ENCODE measurements at regions not wholly inside any gene's neighbourhood (a gene's known extent, or its start where the extent isn't known, plus 50 kb on each side); places are given as distances from the start of the nearest gene placed in this dataset.

DNA sequence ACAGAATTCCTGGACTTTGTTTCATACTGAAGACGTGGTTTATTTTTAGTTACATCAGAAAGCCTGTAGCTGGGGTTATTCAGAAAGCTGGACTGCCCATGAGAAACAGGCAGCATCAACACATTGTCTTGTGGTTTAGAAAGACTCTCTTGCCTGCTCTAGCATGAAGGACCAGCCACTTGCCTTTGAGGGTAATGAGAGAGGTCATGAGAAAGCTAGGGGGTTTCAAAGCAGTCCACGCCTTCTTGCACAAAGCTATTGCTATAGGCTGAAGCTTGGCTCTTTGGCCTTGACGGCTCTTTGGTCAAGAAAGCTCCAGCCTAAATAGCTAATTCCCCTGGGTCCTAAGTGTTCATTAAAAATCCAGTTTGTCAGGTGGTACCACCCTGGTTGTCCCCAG is 208.1 kb downstream of the PRDM2 start:
- Mint-ChIP-seq H3K27me3 (ENCODE audit: low read depth in 2 of 2) (peaks cover 3 to 17% of the 10 kb centered on the region in 2 donors), H3K4me1 (no peaks in the 10 kb centered on the region), H3K27ac (no peak overlapping the region), H3K4me3 (no peak overlapping the region), H3K36me3 (no peaks in the 10 kb centered on the region), H3K9me3 (no peaks in the 10 kb centered on the region)
- Histone ChIP-seq H3K4me1 (ENCODE audit: control insufficient read depth, insufficient read depth, low read length) (no peaks in the 10 kb centered on the region), H3K27me3 (ENCODE audit: control insufficient read depth, insufficient read depth, low read length) (no peaks in the 10 kb centered on the region), H3K9me3 (ENCODE audit: control insufficient read depth, insufficient read depth, low read length) (no peaks in the 10 kb centered on the region), H3K27ac (ENCODE audit: low read length) (no peak overlapping the region), H3K36me3 (ENCODE audit: control insufficient read depth, insufficient read depth, low read length) (no peaks in the 10 kb centered on the region), H3K4me3 (ENCODE audit: low read length) (no peak overlapping the region)
- 63% methylated on average over 3 of the region's 3 CpGs for WGBS (ENCODE audit: insufficient coverage)
- intact Hi-C loops (cut with micrococcal nuclease), result no loop called here
- no peak for ATAC-seq
- TF ChIP-seq, protein P1, sequence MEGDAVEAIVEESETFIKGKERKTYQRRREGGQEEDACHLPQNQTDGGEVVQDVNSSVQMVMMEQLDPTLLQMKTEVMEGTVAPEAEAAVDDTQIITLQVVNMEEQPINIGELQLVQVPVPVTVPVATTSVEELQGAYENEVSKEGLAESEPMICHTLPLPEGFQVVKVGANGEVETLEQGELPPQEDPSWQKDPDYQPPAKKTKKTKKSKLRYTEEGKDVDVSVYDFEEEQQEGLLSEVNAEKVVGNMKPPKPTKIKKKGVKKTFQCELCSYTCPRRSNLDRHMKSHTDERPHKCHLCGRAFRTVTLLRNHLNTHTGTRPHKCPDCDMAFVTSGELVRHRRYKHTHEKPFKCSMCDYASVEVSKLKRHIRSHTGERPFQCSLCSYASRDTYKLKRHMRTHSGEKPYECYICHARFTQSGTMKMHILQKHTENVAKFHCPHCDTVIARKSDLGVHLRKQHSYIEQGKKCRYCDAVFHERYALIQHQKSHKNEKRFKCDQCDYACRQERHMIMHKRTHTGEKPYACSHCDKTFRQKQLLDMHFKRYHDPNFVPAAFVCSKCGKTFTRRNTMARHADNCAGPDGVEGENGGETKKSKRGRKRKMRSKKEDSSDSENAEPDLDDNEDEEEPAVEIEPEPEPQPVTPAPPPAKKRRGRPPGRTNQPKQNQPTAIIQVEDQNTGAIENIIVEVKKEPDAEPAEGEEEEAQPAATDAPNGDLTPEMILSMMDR (IDR thresholded peaks at IDR 0.05), result no peak
- DNase-seq, result no peak

DNA sequence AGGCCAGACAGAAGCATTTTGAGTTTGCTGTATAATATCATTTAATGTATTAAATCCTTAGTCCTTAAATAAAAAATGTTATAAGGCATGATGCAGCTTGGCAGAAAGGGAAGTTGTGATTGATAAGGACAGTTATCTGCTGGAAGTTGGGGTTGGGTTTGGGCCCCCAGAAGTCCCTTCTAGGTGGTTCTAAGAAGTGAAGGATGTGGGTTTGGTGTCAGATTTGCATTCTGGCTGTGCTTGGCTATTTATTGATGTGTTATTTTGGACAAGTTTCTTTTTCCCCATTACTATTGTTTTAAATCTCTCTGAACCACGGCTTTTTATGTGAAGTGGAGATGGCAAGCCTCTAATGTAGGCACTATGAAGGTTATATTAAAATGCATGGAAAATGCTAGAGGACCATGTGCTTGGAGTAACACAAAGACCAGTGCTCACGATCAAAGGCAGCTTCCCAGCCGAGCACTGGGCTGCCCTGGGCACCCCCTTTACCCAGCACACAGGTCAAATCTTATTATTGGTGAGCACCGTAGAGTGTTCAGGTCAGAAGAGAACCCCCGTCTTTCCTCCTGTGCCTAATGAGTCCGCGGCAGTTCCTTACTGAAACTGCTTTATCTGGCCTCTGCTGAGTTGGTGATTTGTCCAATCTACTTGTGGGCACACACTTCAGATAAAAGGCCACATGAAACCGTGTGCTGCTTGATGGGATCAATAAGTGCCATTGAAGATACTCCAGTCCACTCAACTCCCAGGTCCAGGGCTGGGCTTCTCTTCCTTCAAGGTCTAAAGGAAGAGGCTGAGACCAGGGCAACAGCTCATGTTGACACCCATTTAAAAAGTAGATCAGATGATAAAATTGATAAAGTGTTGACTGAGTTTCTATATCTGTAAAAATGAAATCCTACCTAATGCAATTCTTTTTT is 212.0 kb downstream of the PRDM2 start:
- no peaks in the 10 kb centered on the region for H3K36me3 Mint-ChIP-seq
- no peaks in the 10 kb centered on the region for H3K4me1 Mint-ChIP-seq
- H3K4me3 Mint-ChIP-seq, result no peak overlapping the region
- Histone ChIP-seq H3K4me1 (ENCODE audit: control insufficient read depth, insufficient read depth, low read length) (no peaks in the 10 kb centered on the region), H3K9me3 (ENCODE audit: control insufficient read depth, insufficient read depth, low read length) (no peaks in the 10 kb centered on the region), H3K27ac (ENCODE audit: low read length) (no peak overlapping the region), H3K36me3 (ENCODE audit: control insufficient read depth, insufficient read depth, low read length) (no peaks in the 10 kb centered on the region), H3K27me3 (ENCODE audit: control insufficient read depth, insufficient read depth, low read length) (no peaks in the 10 kb centered on the region), H3K4me3 (ENCODE audit: low read length) (no peak overlapping the region)
- intact Hi-C loops (cut with micrococcal nuclease), result no loop called here
- ATAC-seq, result no peak
- H3K27ac Mint-ChIP-seq, result no peak overlapping the region
- H3K9me3 Mint-ChIP-seq, result no peaks in the 10 kb centered on the region
- peaks cover 6 to 8% of the 10 kb centered on the region in 2 donors for H3K27me3 Mint-ChIP-seq (ENCODE audit: low read depth in 2 of 2)
- TF ChIP-seq, protein P1 (IDR thresholded peaks at IDR 0.05), result no peak
- no peak for DNase-seq
- 88% methylated on average over 8 of the region's 8 CpGs for WGBS (ENCODE audit: insufficient coverage)

DNA sequence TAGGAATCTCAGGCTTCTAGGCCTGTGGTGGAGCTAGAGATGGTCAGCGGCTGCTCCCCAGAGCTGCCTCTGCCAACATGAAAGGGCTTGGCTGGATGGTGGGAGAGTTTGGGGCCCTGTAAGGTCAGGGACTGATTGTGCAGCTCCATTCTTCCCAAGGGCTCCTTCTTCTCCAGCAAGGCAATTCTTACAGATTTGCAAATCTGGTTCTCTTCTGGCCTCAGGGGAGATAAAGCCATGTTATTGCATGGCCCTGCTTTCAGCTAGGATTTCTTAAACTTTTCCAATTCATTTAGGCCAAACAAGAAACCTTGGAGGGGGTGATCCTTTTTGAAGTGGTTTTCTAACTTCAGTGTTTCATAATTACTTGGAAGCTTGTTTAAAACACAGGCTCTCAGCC is 213.4 kb downstream of the PRDM2 start:
- H3K9me3 ChIP-seq (ENCODE audit: control insufficient read depth, insufficient read depth, low read length), result no peaks in the 10 kb centered on the region
- Mint-ChIP-seq H3K4me1 (no peaks in the 10 kb centered on the region), H3K9me3 (no peaks in the 10 kb centered on the region), H3K36me3 (no peaks in the 10 kb centered on the region), H3K27me3 (ENCODE audit: low read depth in 2 of 2) (peaks cover 7 to 9% of the 10 kb centered on the region in 2 donors), H3K4me3 (no peak overlapping the region), H3K27ac (no peak overlapping the region)
- WGBS (ENCODE audit: insufficient coverage), result 100% methylated on average over 1 of the region's 1 CpG
- H3K4me3 ChIP-seq (ENCODE audit: low read length), result no peak overlapping the region
- H3K36me3 ChIP-seq (ENCODE audit: control insufficient read depth, insufficient read depth, low read length), result no peaks in the 10 kb centered on the region
- DNase-seq (no peak), ATAC-seq (no peak)
- no peak overlapping the region for H3K27ac ChIP-seq (ENCODE audit: low read length)
- H3K4me1 ChIP-seq (ENCODE audit: control insufficient read depth, insufficient read depth, low read length), result no peaks in the 10 kb centered on the region
- intact Hi-C loops (cut with micrococcal nuclease), result no loop called here
- TF ChIP-seq, protein P1 (IDR thresholded peaks at IDR 0.05), result no peak
- no peaks in the 10 kb centered on the region for H3K27me3 ChIP-seq (ENCODE audit: control insufficient read depth, insufficient read depth, low read length)
